ENCODE measurements at regions not wholly inside any gene's neighbourhood (a gene's known extent, or its start where the extent isn't known, plus 50 kb on each side); places are given as distances from the start of the nearest gene placed in this dataset.

- no peaks in the 10 kb centered on the region for H3F3A ChIP-seq (ENCODE audit: low read length, unreplicated experiment)
- no peaks in the 10 kb centered on the region for H3K27me3 ChIP-seq (ENCODE audit: low read length)
- H3K9ac ChIP-seq (ENCODE audit: low read length) = no peak overlapping the region
- CTCF ChIA-PET = no interaction called here
- H3K9me3 ChIP-seq (ENCODE audit: low read length) = no peaks in the 10 kb centered on the region
- no peak overlapping the region for H3K27ac ChIP-seq (ENCODE audit: low read length)
- H2AFZ ChIP-seq (ENCODE audit: low read length) = no peak overlapping the region
- no peak overlapping the region for H3K4me3 ChIP-seq (ENCODE audit: low read length)
- TF ChIP-seq EZH2 (IDR thresholded peaks at IDR 0.05; ENCODE audit: low read length, unreplicated experiment) (no peak), EZH2phosphoT487 (IDR thresholded peaks at IDR 0.05; ENCODE audit: borderline replicate concordance, low read length) (no peak), CTCF (conservative IDR thresholded peaks at IDR 0.05; ENCODE audit: low read depth, low read length) (no peak)
- BruUV-seq (replicated peaks) = no TSS peak
- H3K79me2 ChIP-seq (ENCODE audit: low read length) = no peaks in the 10 kb centered on the region
- H3K36me3 ChIP-seq (ENCODE audit: low read depth, low read length) = no peaks in the 10 kb centered on the region
- H3K4me2 ChIP-seq (ENCODE audit: low read length) = no peak overlapping the region
- H3K4me1 ChIP-seq (ENCODE audit: insufficient read depth, low read length) = no peaks in the 10 kb centered on the region
- no peaks in the 10 kb centered on the region for H3K9me2 ChIP-seq (replicated peaks; ENCODE audit: low read length)
- no peaks in the 10 kb centered on the region for H4K20me1 ChIP-seq (ENCODE audit: low read length)
- POLR2A ChIA-PET (ENCODE audit: unreplicated experiment) = no interaction called here
- DNase-seq (no peak), ATAC-seq (no peak)
- intact Hi-C loops (cut with micrococcal nuclease) = no loop called here
These were observed 991.5 kb downstream of the PCDH18 start for GRCh38 chr4:136540747-136541146.

GRCh38 chr4:136528131-136528530 is 1004.2 kb downstream of the PCDH18 start:
- H3K9me3 ChIP-seq (ENCODE audit: low read length) = no peaks in the 10 kb centered on the region
- no peak overlapping the region for H2AFZ ChIP-seq (ENCODE audit: low read length)
- no TSS peak for BruUV-seq (replicated peaks)
- ATAC-seq = no peak
- TF ChIP-seq EZH2 (IDR thresholded peaks at IDR 0.05; ENCODE audit: low read length, unreplicated experiment) (no peak), CTCF (conservative IDR thresholded peaks at IDR 0.05; ENCODE audit: low read depth, low read length) (no peak), EZH2phosphoT487 (IDR thresholded peaks at IDR 0.05; ENCODE audit: borderline replicate concordance, low read length) (no peak)
- no peak overlapping the region for H3K4me2 ChIP-seq (ENCODE audit: low read length)
- no peak overlapping the region for H3K9ac ChIP-seq (ENCODE audit: low read length)
- H3F3A ChIP-seq (ENCODE audit: low read length, unreplicated experiment) = no peaks in the 10 kb centered on the region
- DNase-seq = no peak
- H3K27me3 ChIP-seq (ENCODE audit: low read length) = no peaks in the 10 kb centered on the region
- H3K27ac ChIP-seq (ENCODE audit: low read length) = no peak overlapping the region
- POLR2A ChIA-PET (ENCODE audit: unreplicated experiment) = no interaction called here
- intact Hi-C loops (cut with micrococcal nuclease) = no loop called here
- H3K4me1 ChIP-seq (ENCODE audit: insufficient read depth, low read length) = no peaks in the 10 kb centered on the region
- H3K79me2 ChIP-seq (ENCODE audit: low read length) = no peaks in the 10 kb centered on the region
- no peak overlapping the region for H3K4me3 ChIP-seq (ENCODE audit: low read length)
- no peaks in the 10 kb centered on the region for H3K9me2 ChIP-seq (replicated peaks; ENCODE audit: low read length)
- H4K20me1 ChIP-seq (ENCODE audit: low read length) = no peaks in the 10 kb centered on the region
- no peaks in the 10 kb centered on the region for H3K36me3 ChIP-seq (ENCODE audit: low read depth, low read length)
- CTCF ChIA-PET = no interaction called here

GRCh38 chr4:136526517-136526916 is 1005.8 kb downstream of the PCDH18 start:
- Histone ChIP-seq H3K9me3 (ENCODE audit: low read length) (no peaks in the 10 kb centered on the region), H3K9me2 (replicated peaks; ENCODE audit: low read length) (no peaks in the 10 kb centered on the region), H3K9ac (ENCODE audit: low read length) (no peak overlapping the region), H3K79me2 (ENCODE audit: low read length) (no peaks in the 10 kb centered on the region), H2AFZ (ENCODE audit: low read length) (no peak overlapping the region), H3K27me3 (ENCODE audit: low read length) (no peaks in the 10 kb centered on the region), H3K4me3 (ENCODE audit: low read length) (no peak overlapping the region), H3K36me3 (ENCODE audit: low read depth, low read length) (no peaks in the 10 kb centered on the region), H3K27ac (ENCODE audit: low read length) (no peak overlapping the region), H3K4me2 (ENCODE audit: low read length) (no peak overlapping the region), H3K4me1 (ENCODE audit: insufficient read depth, low read length) (no peaks in the 10 kb centered on the region), H4K20me1 (ENCODE audit: low read length) (no peaks in the 10 kb centered on the region), H3F3A (ENCODE audit: low read length, unreplicated experiment) (no peaks in the 10 kb centered on the region)
- CTCF ChIA-PET = no interaction called here
- intact Hi-C loops (cut with micrococcal nuclease) = no loop called here
- TF ChIP-seq CTCF (conservative IDR thresholded peaks at IDR 0.05; ENCODE audit: low read depth, low read length) (no peak), EZH2phosphoT487 (IDR thresholded peaks at IDR 0.05; ENCODE audit: borderline replicate concordance, low read length) (no peak), EZH2 (IDR thresholded peaks at IDR 0.05; ENCODE audit: low read length, unreplicated experiment) (no peak)
- no peak for ATAC-seq
- no TSS peak for BruUV-seq (replicated peaks)
- POLR2A ChIA-PET (ENCODE audit: unreplicated experiment) = no interaction called here
- no peak for DNase-seq
